ENCODE measurements at regions not wholly inside any gene's neighbourhood (a gene's known extent, or its start where the extent isn't known, plus 50 kb on each side); places are given as distances from the start of the nearest gene placed in this dataset.

GRCh38 chr4:8690216-8691150 lies 97.9 kb downstream of the CPZ start:
- in situ Hi-C loops (cut with HindIII; ENCODE audit: low sequenced_read_pairs): no loop called here
- DNase-seq (ENCODE audit: low read depth): no peak
- no peak overlapping the region for H3K4me3 ChIP-seq (ENCODE audit: low read depth, low read length)
- no peak for TF ChIP-seq CTCF (IDR thresholded peaks at IDR 0.05; ENCODE audit: low read depth, low read length, missing control alignments)

- H3K4me3 ChIP-seq (ENCODE audit: low read depth, low read length): no peak overlapping the region
- no peak for DNase-seq (ENCODE audit: low read depth)
- in situ Hi-C loops (cut with HindIII; ENCODE audit: low sequenced_read_pairs): no loop called here
- TF ChIP-seq CTCF (IDR thresholded peaks at IDR 0.05; ENCODE audit: low read depth, low read length, missing control alignments): no peak
Measured at GRCh38 chr4:8689741-8690140, 97.2 kb downstream of the CPZ start.

GRCh38 chr4:8688908-8689445 lies 96.4 kb downstream of the CPZ start:
- DNase-seq (ENCODE audit: low read depth): no peak
- no peak overlapping the region for H3K4me3 ChIP-seq (ENCODE audit: low read depth, low read length)
- in situ Hi-C loops (cut with HindIII; ENCODE audit: low sequenced_read_pairs): no loop called here
- no peak for TF ChIP-seq CTCF (IDR thresholded peaks at IDR 0.05; ENCODE audit: low read depth, low read length, missing control alignments)

- peak; percentile 41 for TF ChIP-seq CTCF (IDR thresholded peaks at IDR 0.05; ENCODE audit: low read depth, low read length, missing control alignments)
Measured at GRCh38 chr4:8688041-8688907, 95.7 kb downstream of the CPZ start.

GRCh38 chr4:8687083-8687482 lies 94.5 kb downstream of the CPZ start:
- in situ Hi-C loops (cut with HindIII; ENCODE audit: low sequenced_read_pairs): no loop called here
- TF ChIP-seq CTCF (IDR thresholded peaks at IDR 0.05; ENCODE audit: low read depth, low read length, missing control alignments): no peak
- no peak for DNase-seq (ENCODE audit: low read depth)
- H3K4me3 ChIP-seq (ENCODE audit: low read depth, low read length): no peak overlapping the region

More at GRCh38 chr4:8688041-8688907, 95.7 kb downstream of the CPZ start:
- no peak for DNase-seq (ENCODE audit: low read depth)
- in situ Hi-C loops (cut with HindIII; ENCODE audit: low sequenced_read_pairs): no loop called here
- H3K4me3 ChIP-seq (ENCODE audit: low read depth, low read length): no peak overlapping the region

- no peak for DNase-seq (ENCODE audit: low read depth)
- no peak overlapping the region for H3K4me3 ChIP-seq (ENCODE audit: low read depth, low read length)
- in situ Hi-C loops (cut with HindIII; ENCODE audit: low sequenced_read_pairs): no loop called here
- no peak for TF ChIP-seq CTCF (IDR thresholded peaks at IDR 0.05; ENCODE audit: low read depth, low read length, missing control alignments)
Measured at GRCh38 chr4:8685831-8686230, 93.3 kb downstream of the CPZ start.
